HepG2 (cell line): ENCODE measurements at regions not wholly inside any gene's neighbourhood (a gene's known extent, or its start where the extent isn't known, plus 50 kb on each side); places are given as distances from the start of the nearest gene placed in this dataset.

Experiments used
- ATAC-seq: fragments of 200-7000 bp; cut with Tn5 transposase; 3 replicates; pipeline ENCODE4 v1.9.1; 2020; ENCODE audit warnings: mild to moderate bottlenecking, moderate library complexity
- BruUV-seq: library from RNA; stranded (reverse); fragments of 400-500 nt; replicated peaks from 2 replicates; lab custom pipeline; 2021; lab: Mats Ljungman, UMichigan
- CTCF ChIA-PET: fragments of 300-600 bp; formaldehyde crosslinking; extraction: SDS; loops from one replicate; lab custom pipeline; 2021; ENCODE audit warnings: low total read pairs, inconsistent platforms, low intra/inter-chr PET ratio; lab: Yijun Ruan, JAX
- POLR2A ChIA-PET: fragments of 350-600 bp; sonication (Branson Sonifier 250); formaldehyde crosslinking; loops from one replicate; lab custom pipeline; 2020; ENCODE audit warnings: antibody characterized with exemption, inconsistent platforms; lab: Yijun Ruan, JAX
- DNase-seq: peaks from one replicate; pipeline ENCODE4 v3.0.0-alpha.2; 2015; ENCODE audit warnings: low spot score
- FAIRE-seq: peaks from 3 replicates; lab custom pipeline; 2011; peaks lifted over from hg19 to GRCh38; lab: Jason Lieb, UNC
- H2AFZ ChIP-seq: one replicate; pipeline ENCODE4 v1.6.1; 2011; ENCODE audit warnings: low read length, inconsistent platforms
- H3K27ac ChIP-seq: fragments of 300-600 bp; 3 replicates; pipeline ENCODE4 v1.8.0; 2011; ENCODE audit warnings: mixed run types, mild to moderate bottlenecking, mixed read lengths, low read length, inconsistent platforms; ENCODE audit not compliant: insufficient read depth; ENCODE audit errors: extremely low read length
- H3K27me3 ChIP-seq, 2 experiments: fragments of 200-600 bp in 1 of 2; 2 replicates in 1 of 2; 3 replicates in 1 of 2; pipeline versions ENCODE4 v1.6.0 to v1.8.0; 2011; ENCODE audit warnings: low read length in 2 of 2, mild to moderate bottlenecking in 2 of 2, moderate library complexity in 2 of 2, inconsistent platforms in 1 of 2; ENCODE audit not compliant: insufficient read depth in 2 of 2, control insufficient read depth in 1 of 2
- H3K36me3 ChIP-seq, 2 experiments: fragments of 200-600 bp in 1 of 2; replicated peaks in 1 of 2; 2 replicates in 1 of 2; 3 replicates in 1 of 2; pipeline versions ENCODE4 v1.5.1 to v1.8.0; 2011; ENCODE audit warnings: low read length in 2 of 2, inconsistent platforms in 1 of 2; ENCODE audit not compliant: insufficient read depth in 2 of 2, control insufficient read depth in 1 of 2
- H3K4me1 ChIP-seq: 2 replicates; pipeline ENCODE4 v1.5.1; 2012; ENCODE audit warnings: low read length, inconsistent platforms; ENCODE audit not compliant: insufficient read depth
- H3K4me2 ChIP-seq: 2 replicates; pipeline ENCODE4 v1.6.0; 2011; ENCODE audit warnings: low read depth, low read length, inconsistent platforms
- H3K4me3 ChIP-seq, 3 experiments: fragments of 200-600 bp in 1 of 3; sonication (generic), shearing (Covaris generic) in 1 of 3; replicated peaks in 1 of 3; 2 replicates each; pipeline ENCODE4 v1.5.1; 2011 to 2016; ENCODE audit warnings: low read length in 3 of 3, inconsistent platforms in 2 of 3, low read depth in 2 of 3, mild to moderate bottlenecking in 2 of 3, control low read depth in 1 of 3, mixed read lengths in 1 of 3; ENCODE audit not compliant: insufficient read depth in 1 of 3
- H3K79me2 ChIP-seq: one replicate; pipeline ENCODE4 v1.6.1; 2011; ENCODE audit warnings: low read length, inconsistent platforms; ENCODE audit not compliant: insufficient read depth
- H3K9ac ChIP-seq: 2 replicates; pipeline ENCODE4 v1.6.0; 2011; ENCODE audit warnings: mild to moderate bottlenecking, low read depth, low read length, inconsistent platforms; ENCODE audit not compliant: insufficient read depth
- H3K9me3 ChIP-seq: 2 replicates; pipeline ENCODE4 v1.5.1; 2012; ENCODE audit warnings: mild to moderate bottlenecking, low read length
- H4K20me1 ChIP-seq: 2 replicates; pipeline ENCODE4 v1.6.0; 2011; ENCODE audit warnings: inconsistent platforms, mild to moderate bottlenecking, low read length, moderate library complexity; ENCODE audit not compliant: insufficient read depth
- AHR ChIP-seq: IDR thresholded peaks from 2 replicates; pipeline ENCODE4 v1.6.1; 2018; ENCODE audit warnings: missing genetic modification reagents, missing compliant biosample characterization
- CTCF ChIP-seq: sonication (generic); formaldehyde crosslinking; IDR thresholded peaks from 2 replicates; pipeline ENCODE4 v1.5.0; 2020; ENCODE audit warnings: mild to moderate bottlenecking, missing genetic modification reagents, moderate library complexity
- MATR3 ChIP-seq: sonication (generic); formaldehyde crosslinking; IDR thresholded peaks from 2 replicates; pipeline ENCODE4 v1.4.0; 2020; ENCODE audit warnings: missing genetic modification reagents
- MIXL1 ChIP-seq: IDR thresholded peaks from 2 replicates; pipeline ENCODE4 v1.6.1; 2016
- SMC3 ChIP-seq: IDR thresholded peaks from 2 replicates; pipeline ENCODE4 v1.6.1; 2011; ENCODE audit warnings: low read length, improper control_type of control experiment
- STAG1 ChIP-seq: sonication (generic); formaldehyde crosslinking; IDR thresholded peaks from 2 replicates; pipeline ENCODE4 v1.4.0; 2020; ENCODE audit warnings: missing genetic modification reagents
- ZFP90 ChIP-seq: sonication (generic); formaldehyde crosslinking; IDR thresholded peaks from 2 replicates; pipeline ENCODE4 v1.8.0; 2022; ENCODE audit warnings: missing genetic modification reagents, mild to moderate bottlenecking, inconsistent platforms, borderline replicate concordance
- ZNF567 ChIP-seq: sonication (generic); formaldehyde crosslinking; IDR thresholded peaks from 2 replicates; pipeline ENCODE4 v1.8.1; 2023; ENCODE audit warnings: mild to moderate bottlenecking, missing genetic modification reagents, borderline replicate concordance
- ZNF782 ChIP-seq: sonication (generic); formaldehyde crosslinking; IDR thresholded peaks from 2 replicates; pipeline ENCODE4 v1.4.0; 2020; ENCODE audit warnings: missing genetic modification reagents, mild to moderate bottlenecking, borderline replicate concordance
- ZSCAN20 ChIP-seq: sonication (generic); formaldehyde crosslinking; IDR thresholded peaks from 2 replicates; pipeline ENCODE4 v1.4.0; 2020; ENCODE audit warnings: missing genetic modification reagents, mild to moderate bottlenecking, borderline replicate concordance
- WGBS: methylation state at CpG from one replicate; pipeline ENCODE4 v1.1.6; 2017; ENCODE audit warnings: low lambda C conversion rate; 5-methylcytosine and 5-hydroxymethylcytosine counted together
- in situ Hi-C: cut with HindIII; loops from 2 replicates; pipeline ENCODE4 v1.10.0; 2017; ENCODE audit warnings: low pct_unique_long_range_greater_than_20kb; ENCODE audit not compliant: extremely low pct_ligation_motif_present
- intact Hi-C: fragments of 100-400 bp; cut with micrococcal nuclease; formaldehyde crosslinking; loops from one replicate; pipeline ENCODE4 v1.10.0; 2022; ENCODE audit not compliant: unreplicated experiment

- CTCF ChIA-PET, result no interaction called here
- WGBS, result 0% methylated on average over 1 of the region's 1 CpG
- POLR2A ChIA-PET, result no interaction called here
- H3K4me3 ChIP-seq, result no peak overlapping the region
- no peaks in the 10 kb centered on the region for H3K9me3 ChIP-seq
- H3K27ac ChIP-seq, result no peak overlapping the region
- in situ Hi-C loops, result loop anchor here (10.0 kb wide), 1 partner anchor 92 kb away; no protein-coding TSS in a partner anchor
- ATAC-seq, result no peak
- H2AFZ ChIP-seq, result no peak overlapping the region
- no peaks in the 10 kb centered on the region for H4K20me1 ChIP-seq
- H3K79me2 ChIP-seq, result no peaks in the 10 kb centered on the region
- intact Hi-C loops, result no loop called here
- no peaks in the 10 kb centered on the region for H3K36me3 ChIP-seq
- TF ChIP-seq ZSCAN20 (CRISPR knock-in tag) (no peak), ZFP90 (CRISPR knock-in tag) (no peak), ZNF567 (no peak)
- no peak for FAIRE-seq
- H3K4me2 ChIP-seq, result no peak overlapping the region
- DNase-seq, result no peak
- no TSS peak for BruUV-seq
- H3K4me1 ChIP-seq, result no peaks in the 10 kb centered on the region
- H3K9ac ChIP-seq, result no peak overlapping the region
- H3K27me3 ChIP-seq, result no peaks in the 10 kb centered on the region
Measured at GRCh38 chr5:39696672-39697398, 272.1 kb upstream of the DAB2 start.

- CTCF ChIA-PET, result interaction anchor here (1.6 kb wide), 1 partner anchor 92 kb away, joined by 8 read pairs; no protein-coding TSS in a partner anchor
- intact Hi-C loops (loop anchor here (1.0 to 2.0 kb wide), 2 partner anchors 92 to 113 kb away; no protein-coding TSS in a partner anchor), in situ Hi-C loops (loop anchor here (10.0 kb wide), 1 partner anchor 87 kb away; no protein-coding TSS in a partner anchor)
- H3K4me2 ChIP-seq, result no peak overlapping the region
- no peaks in the 10 kb centered on the region for H4K20me1 ChIP-seq
- 29% methylated on average over 2 of the region's 2 CpGs for whole genome bisulfite sequencing
- no peaks in the 10 kb centered on the region for H3K4me1 ChIP-seq
- no peaks in the 10 kb centered on the region for H3K79me2 ChIP-seq
- no peaks in the 10 kb centered on the region for H3K9me3 ChIP-seq
- H3K9ac ChIP-seq, result no peak overlapping the region
- BruUV-seq, result no TSS peak
- ATAC-seq, result peak; percentile 79
- TF ChIP-seq MATR3, result no peak
- TF ChIP-seq AHR (CRISPR knock-in tag), result no peak
- peak; percentile 40; the same call in 1 of the 2 replicates for TF ChIP-seq CTCF (CRISPR knock-in tag)
- peak; percentile 37; the same call in 1 of the 2 replicates for TF ChIP-seq STAG1 (CRISPR knock-in tag)
- TF ChIP-seq ZNF782 (CRISPR knock-in tag), result no peak
- TF ChIP-seq SMC3, result peak; percentile 48; the same call in 1 of the 2 replicates
- 0 out of 2 replicates have a peak, but pooled peaks have one; percentile 56 for TF ChIP-seq MIXL1 (CRISPR knock-in tag)
- H3K4me3 ChIP-seq, result no peak overlapping the region
- H3K27me3 ChIP-seq, result no peaks in the 10 kb centered on the region
- H3K27ac ChIP-seq, result no peak overlapping the region
- DNase-seq, result no peak
- no peaks in the 10 kb centered on the region for H3K36me3 ChIP-seq
- FAIRE-seq, result no peak
- H2AFZ ChIP-seq, result no peak overlapping the region
- POLR2A ChIA-PET, result no interaction called here
Measured at GRCh38 chr5:39691993-39692392, 267.2 kb upstream of the DAB2 start.
